ENCODE measurements at regions not wholly inside any gene's neighbourhood (a gene's known extent, or its start where the extent isn't known, plus 50 kb on each side); places are given as distances from the start of the nearest gene placed in this dataset.

DNA sequence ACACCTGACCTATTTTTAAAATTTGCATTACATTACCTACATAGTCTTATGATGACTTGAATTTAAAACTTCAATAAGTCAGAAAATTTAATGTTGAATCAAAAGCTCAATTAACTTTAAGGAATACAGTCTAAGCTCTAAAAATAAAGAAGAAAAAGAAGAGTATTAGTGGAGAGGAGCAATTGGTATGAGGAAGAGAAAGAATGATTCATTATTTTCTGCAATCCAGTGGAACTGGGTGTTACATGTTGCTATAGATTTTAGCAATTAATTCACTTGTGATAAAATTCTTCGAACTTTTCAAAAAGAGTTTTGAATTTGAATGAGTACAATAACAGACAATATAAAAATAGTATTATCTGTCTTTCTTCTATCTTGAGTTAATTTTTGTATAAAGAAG, 158.9 kb upstream of the POT1 start:
- TF ChIP-seq, protein P1, sequence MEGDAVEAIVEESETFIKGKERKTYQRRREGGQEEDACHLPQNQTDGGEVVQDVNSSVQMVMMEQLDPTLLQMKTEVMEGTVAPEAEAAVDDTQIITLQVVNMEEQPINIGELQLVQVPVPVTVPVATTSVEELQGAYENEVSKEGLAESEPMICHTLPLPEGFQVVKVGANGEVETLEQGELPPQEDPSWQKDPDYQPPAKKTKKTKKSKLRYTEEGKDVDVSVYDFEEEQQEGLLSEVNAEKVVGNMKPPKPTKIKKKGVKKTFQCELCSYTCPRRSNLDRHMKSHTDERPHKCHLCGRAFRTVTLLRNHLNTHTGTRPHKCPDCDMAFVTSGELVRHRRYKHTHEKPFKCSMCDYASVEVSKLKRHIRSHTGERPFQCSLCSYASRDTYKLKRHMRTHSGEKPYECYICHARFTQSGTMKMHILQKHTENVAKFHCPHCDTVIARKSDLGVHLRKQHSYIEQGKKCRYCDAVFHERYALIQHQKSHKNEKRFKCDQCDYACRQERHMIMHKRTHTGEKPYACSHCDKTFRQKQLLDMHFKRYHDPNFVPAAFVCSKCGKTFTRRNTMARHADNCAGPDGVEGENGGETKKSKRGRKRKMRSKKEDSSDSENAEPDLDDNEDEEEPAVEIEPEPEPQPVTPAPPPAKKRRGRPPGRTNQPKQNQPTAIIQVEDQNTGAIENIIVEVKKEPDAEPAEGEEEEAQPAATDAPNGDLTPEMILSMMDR (conservative IDR thresholded peaks at IDR 0.05 in 1 of 2, IDR thresholded peaks at IDR 0.05 in 1 of 2; ENCODE audit: low read depth in 1 of 2, low read length in 2 of 2) = no peak
- TF ChIP-seq EZH2 (IDR thresholded peaks at IDR 0.05; ENCODE audit: low read length, missing control alignments) = no peak

Measured in fibroblast of lung (primary cell).